OCI-LY7 (cell line): ENCODE measurements at regions not wholly inside any gene's neighbourhood (a gene's known extent, or its start where the extent isn't known, plus 50 kb on each side); places are given as distances from the start of the nearest gene placed in this dataset.

ENCODE experiments used
- EZH2phosphoT487 ChIP-seq: fragments of 200-600 bp; sonication (generic); IDR thresholded peaks from 2 replicates; pipeline ENCODE4 v1.6.1; 2018; ENCODE audit warnings: low read depth, borderline replicate concordance, mild to moderate bottlenecking, mixed run types, antibody characterized with exemption, low read length, moderate library complexity, mixed read lengths
- TF ChIP-seq, protein P1 (sequence below): fragments of 200-600 bp; sonication (generic); conservative IDR thresholded peaks from 2 replicates; pipeline ENCODE4 v1.5.1; 2014; ENCODE audit warnings: mild to moderate bottlenecking, antibody characterized with exemption, low read length, moderate library complexity, mixed read lengths

DNA sequence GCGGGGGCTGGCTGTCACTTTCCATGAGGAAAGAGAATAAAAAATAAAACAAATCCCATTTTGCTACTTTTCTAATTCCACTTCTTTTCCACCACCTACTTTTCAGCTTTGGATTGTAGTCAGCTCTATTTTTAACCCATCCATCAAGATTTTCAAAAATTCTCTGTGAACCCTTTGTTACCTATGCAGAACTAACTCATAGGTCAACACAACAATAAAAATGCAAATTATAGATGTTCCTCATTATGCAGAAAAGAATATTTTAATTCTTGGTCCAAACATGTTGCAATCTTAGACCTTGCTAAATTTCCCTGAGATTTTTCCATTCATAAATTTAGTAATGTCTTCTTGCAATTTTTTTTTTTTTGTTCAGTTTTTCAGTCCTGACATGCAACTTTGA lies 454.5 kb downstream of the ADAMTS20 start:
- TF ChIP-seq, protein P1, sequence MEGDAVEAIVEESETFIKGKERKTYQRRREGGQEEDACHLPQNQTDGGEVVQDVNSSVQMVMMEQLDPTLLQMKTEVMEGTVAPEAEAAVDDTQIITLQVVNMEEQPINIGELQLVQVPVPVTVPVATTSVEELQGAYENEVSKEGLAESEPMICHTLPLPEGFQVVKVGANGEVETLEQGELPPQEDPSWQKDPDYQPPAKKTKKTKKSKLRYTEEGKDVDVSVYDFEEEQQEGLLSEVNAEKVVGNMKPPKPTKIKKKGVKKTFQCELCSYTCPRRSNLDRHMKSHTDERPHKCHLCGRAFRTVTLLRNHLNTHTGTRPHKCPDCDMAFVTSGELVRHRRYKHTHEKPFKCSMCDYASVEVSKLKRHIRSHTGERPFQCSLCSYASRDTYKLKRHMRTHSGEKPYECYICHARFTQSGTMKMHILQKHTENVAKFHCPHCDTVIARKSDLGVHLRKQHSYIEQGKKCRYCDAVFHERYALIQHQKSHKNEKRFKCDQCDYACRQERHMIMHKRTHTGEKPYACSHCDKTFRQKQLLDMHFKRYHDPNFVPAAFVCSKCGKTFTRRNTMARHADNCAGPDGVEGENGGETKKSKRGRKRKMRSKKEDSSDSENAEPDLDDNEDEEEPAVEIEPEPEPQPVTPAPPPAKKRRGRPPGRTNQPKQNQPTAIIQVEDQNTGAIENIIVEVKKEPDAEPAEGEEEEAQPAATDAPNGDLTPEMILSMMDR: no peak
- TF ChIP-seq EZH2phosphoT487: no peak
